ENCODE measurements at regions not wholly inside any gene's neighbourhood (a gene's known extent, or its start where the extent isn't known, plus 50 kb on each side); places are given as distances from the start of the nearest gene placed in this dataset.

DNA sequence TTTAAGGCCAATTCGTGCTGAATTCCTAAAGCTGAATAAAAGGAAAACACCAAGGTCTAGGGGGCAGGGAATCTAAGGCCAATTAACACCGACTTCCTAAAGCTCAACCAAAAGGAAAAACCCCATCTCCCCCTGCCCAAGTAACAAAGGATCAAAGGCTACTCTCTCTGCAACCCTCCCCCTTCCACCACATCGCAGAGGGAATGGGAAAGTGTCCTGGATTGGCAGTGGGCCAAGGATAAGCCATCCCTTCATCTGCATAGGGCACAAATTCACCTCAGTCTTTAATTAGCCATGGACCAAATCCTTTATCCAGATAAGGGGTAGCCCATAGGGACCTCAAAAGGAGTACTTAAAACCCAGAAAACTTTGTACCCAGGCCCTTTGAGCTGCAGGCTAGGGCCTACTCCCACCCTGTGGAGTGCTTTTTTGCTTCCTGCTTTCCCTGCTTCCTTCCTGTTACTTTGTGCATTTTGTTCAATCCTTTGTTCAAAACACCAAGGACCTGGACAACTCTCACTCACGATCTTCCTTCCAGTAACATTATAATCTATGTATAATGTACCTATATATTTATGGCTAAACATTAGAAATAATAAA is 2119.8 kb upstream of the CELF4 start:
- no peak for DNase-seq

- DNase-seq: no peak
Measured at GRCh38 chr18:39681061-39681460, 2115.5 kb upstream of the CELF4 start.

DNA sequence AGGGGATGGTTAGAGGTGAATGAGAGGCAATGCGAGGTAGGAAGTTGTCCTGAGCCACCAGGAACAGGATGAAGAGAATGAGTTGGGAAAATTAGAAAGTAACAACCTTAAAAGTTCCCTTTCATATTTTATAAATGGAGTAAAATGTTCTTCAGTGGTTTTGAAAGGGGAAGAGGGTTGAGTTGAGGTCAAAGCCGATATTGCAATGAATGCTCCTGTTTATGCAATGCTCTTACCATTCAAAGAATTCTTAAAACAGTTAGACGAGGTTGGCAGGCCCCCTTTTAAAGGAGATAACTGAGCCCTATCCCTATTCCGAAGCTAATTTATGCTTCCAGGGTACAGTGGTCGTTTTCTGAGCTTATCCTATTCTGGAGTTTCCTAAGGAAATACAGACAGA is 2110.3 kb upstream of the CELF4 start:
- DNase-seq: no peak

- no peak for DNase-seq
Measured at GRCh38 chr18:39675368-39675767, 2109.8 kb upstream of the CELF4 start.

GRCh38 chr18:39672171-39672570 is 2106.6 kb upstream of the CELF4 start:
- no peak for DNase-seq

DNA sequence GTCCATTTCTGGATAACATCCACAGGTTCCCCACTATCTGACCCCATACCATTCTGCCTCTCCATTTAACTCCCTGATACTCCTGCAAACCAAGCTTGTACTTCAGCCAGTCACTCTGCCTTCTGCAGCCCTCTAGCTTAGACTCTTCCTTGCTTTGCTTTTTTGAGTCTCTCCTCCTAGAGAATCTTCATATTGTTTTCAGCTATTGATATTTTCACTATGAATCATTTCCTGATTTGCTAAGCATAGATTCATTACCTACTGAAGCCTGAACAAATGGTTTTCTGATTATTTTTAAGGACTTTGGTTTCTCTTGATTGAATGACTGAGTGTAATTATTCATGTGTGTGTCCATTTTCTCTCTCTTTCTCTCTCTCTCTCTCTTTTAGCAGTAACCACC is 2102.3 kb upstream of the CELF4 start:
- no peak for DNase-seq

DNA sequence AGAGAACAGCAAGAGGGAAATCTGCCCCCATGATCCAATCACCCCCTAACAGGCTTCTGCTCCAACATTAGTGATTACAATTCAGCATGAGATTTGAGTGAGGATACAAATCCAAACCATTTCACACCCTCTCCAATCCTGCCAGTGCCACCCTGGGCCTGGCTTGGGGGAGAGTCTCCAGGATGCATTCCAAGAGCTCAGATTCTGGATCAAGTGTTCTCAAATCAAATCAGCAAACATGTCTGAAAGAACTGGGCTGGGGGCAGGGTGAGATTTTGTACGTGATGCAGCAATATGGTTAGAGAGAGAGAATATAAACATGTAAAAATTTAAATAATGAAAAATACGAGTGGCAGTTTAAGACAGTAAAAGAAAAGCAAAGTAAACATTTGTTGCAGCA is 2100.9 kb upstream of the CELF4 start:
- DNase-seq: no peak

- no peak for DNase-seq
Measured at GRCh38 chr18:39661856-39662366, 2096.3 kb upstream of the CELF4 start.

GRCh38 chr18:39660141-39660540 is 2094.5 kb upstream of the CELF4 start:
- no peak for DNase-seq

- no peak for DNase-seq
Measured at GRCh38 chr18:39655341-39655740, 2089.7 kb upstream of the CELF4 start.

- DNase-seq: no peak
Measured at GRCh38 chr18:39653221-39653620, 2087.6 kb upstream of the CELF4 start.

DNA sequence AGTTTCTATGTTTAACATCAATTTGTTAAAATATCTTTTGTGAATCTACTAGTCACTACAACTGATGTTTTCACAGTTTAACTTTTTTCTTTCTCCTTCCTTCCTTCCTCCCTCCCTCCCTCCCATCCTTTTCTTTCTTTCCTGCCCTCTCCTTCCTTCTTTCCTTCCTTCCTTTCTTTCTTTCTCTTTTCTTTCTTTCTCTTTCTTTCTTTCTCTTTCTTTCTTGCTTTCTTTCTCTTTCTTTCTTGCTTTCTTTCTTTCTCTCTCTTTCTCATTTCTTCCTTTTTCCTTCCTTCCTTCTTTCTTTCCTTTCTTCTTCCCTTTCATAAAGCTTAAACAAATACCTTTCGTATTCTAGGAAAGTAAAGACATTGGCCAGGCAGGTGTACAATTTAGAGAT is 2083.0 kb upstream of the CELF4 start:
- no peak for DNase-seq

- DNase-seq: no peak
Measured at GRCh38 chr18:39647627-39648534, 2082.3 kb upstream of the CELF4 start.

- no peak for DNase-seq
Measured at GRCh38 chr18:39638224-39638623, 2072.6 kb upstream of the CELF4 start.

DNA sequence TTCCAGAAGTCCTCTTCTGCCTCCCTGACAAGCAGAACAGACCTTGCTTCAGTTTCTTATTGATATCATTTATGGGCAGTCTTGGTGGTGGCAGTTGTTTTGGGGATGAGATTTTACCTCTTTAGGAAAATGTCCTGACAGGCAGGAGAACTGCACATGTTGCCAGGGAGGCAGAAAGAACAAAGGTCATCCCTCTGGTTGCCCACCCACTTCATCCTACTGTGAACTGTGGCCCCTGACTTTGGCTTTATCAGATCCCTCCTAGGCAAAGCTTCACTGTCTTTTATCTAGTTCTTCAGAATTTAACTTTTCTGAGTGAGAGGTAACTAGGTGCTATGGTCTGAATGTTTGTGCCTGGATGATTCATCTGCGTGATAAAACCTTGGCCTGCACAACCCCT is 2071.3 kb upstream of the CELF4 start:
- DNase-seq: no peak

DNA sequence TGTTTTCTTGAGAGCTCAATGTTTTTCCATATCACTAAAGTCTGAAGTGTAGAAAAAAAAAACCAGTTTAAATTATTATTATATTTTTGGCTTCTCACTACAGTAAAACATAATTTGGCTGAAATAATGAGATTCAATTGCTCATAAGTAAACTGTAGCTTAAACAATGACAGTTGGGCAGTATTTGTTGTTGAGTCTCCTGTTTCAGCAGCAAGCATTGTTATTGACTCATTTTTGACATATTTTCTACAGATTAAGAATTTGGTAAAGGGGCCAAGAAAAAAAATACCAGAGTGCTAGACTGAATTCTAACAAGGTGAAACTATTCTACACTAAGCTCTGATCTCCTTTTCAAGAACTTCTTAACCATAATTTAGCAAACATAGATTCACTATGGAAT is 2070.4 kb upstream of the CELF4 start:
- DNase-seq: no peak

DNA sequence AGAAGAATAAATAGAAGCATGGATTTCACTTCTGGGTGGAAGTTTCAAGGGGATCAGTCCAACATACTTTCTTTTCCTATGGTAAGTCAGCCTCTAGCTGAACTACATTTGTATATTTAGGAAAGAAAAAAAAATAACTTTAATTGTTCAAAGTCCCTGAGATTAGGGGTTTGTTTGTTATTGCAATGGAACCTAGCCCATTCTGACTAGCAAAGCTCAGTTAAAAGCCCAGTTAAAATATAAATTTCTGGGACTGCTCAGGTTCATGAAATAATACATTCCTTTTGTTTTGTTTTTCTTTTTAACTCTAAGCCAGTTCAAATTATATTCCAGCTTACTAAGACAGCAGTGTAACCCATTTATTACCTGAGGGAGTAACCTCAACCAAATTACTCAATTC is 2069.6 kb upstream of the CELF4 start:
- DNase-seq: no peak

GRCh38 chr18:39627936-39628335 is 2062.3 kb upstream of the CELF4 start:
- no peak for DNase-seq

DNA sequence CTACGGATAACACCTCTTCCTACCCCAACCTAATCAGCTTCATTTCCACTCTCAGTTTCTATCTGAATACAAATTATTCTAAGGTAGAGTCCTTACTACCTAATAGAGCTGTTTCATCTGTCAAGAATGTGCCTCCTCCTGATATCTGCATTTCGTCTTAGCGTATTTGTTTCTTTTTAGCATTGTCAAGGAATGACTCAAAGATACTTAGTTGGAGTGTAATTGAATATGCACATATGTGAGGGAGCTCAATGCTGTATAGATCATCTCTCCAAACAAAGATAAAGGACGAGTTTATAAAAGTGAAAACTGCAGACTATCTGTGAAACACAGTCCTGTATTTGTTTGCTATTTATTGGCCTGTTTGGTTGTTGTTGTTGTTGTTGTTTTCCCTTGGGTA is 2059.4 kb upstream of the CELF4 start:
- no peak for DNase-seq

DNA sequence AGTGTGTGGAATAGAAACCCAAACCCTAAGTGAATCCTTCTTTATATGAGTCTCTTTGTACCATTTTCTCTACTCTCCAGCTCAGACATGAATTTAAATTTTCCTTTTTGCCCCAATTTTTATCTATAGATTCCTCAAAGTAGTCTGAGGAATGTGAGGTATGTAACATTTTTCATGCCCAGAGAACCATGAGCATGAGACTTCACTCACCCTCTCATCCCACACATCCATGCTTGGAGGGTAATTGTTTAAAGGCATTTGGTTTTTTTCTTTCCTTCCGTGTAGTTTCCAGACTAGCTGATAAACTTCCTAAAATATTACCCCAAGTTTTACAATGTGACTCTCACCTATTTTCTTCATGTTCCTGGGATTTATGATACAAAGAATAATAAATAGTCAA is 2056.8 kb upstream of the CELF4 start:
- no peak for DNase-seq

DNA sequence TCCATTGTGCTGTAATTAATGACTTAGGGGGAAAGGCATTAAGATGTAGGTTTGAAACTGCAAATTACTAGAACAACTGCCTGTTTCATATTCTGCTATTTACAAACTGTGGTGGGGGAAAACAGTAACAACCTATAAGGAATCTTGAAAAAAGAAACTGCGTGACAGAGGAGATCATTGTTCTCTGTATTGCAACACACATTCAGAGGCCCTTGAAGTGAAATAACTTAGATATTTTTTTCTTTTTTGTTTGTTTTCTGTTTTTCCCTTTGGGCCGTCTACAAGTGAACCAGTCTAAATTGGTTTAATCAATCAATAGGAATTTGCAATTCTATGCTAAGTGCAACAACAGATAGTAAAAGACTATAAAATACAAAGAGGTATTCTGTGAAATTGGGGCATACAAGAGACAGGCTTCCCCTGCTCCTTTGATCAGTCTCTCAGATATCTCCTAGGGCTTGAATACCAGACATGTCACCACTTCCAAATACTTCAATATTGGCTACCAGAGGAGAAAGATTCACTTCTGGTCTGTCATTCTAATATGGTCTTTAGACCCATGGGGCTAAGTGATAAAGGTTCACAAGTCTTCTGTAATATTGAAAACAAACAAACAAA is 2055.1 kb upstream of the CELF4 start:
- DNase-seq: no peak

- no peak for DNase-seq
Measured at GRCh38 chr18:39618265-39619003, 2052.8 kb upstream of the CELF4 start.
